ENCODE measurements at regions not wholly inside any gene's neighbourhood (a gene's known extent, or its start where the extent isn't known, plus 50 kb on each side); places are given as distances from the start of the nearest gene placed in this dataset.

GRCh38 chr20:41989935-41990635 lies 371.9 kb upstream of the CHD6 start:
- Histone ChIP-seq H3K4me3 (no peak overlapping the region), H3K4me1 (no peaks in the 10 kb centered on the region), H3K36me3 (no peaks in the 10 kb centered on the region), H3K27me3 (ENCODE audit: low read depth) (no peaks in the 10 kb centered on the region), H3K9me3 (no peaks in the 10 kb centered on the region), H3K27ac (no peak overlapping the region)
- DNase-seq (no peak), ATAC-seq (no peak)
- intact Hi-C loops (cut with DNase I), result no loop called here
- TF ChIP-seq, protein P1, sequence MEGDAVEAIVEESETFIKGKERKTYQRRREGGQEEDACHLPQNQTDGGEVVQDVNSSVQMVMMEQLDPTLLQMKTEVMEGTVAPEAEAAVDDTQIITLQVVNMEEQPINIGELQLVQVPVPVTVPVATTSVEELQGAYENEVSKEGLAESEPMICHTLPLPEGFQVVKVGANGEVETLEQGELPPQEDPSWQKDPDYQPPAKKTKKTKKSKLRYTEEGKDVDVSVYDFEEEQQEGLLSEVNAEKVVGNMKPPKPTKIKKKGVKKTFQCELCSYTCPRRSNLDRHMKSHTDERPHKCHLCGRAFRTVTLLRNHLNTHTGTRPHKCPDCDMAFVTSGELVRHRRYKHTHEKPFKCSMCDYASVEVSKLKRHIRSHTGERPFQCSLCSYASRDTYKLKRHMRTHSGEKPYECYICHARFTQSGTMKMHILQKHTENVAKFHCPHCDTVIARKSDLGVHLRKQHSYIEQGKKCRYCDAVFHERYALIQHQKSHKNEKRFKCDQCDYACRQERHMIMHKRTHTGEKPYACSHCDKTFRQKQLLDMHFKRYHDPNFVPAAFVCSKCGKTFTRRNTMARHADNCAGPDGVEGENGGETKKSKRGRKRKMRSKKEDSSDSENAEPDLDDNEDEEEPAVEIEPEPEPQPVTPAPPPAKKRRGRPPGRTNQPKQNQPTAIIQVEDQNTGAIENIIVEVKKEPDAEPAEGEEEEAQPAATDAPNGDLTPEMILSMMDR (IDR thresholded peaks at IDR 0.05), result no peak

DNA sequence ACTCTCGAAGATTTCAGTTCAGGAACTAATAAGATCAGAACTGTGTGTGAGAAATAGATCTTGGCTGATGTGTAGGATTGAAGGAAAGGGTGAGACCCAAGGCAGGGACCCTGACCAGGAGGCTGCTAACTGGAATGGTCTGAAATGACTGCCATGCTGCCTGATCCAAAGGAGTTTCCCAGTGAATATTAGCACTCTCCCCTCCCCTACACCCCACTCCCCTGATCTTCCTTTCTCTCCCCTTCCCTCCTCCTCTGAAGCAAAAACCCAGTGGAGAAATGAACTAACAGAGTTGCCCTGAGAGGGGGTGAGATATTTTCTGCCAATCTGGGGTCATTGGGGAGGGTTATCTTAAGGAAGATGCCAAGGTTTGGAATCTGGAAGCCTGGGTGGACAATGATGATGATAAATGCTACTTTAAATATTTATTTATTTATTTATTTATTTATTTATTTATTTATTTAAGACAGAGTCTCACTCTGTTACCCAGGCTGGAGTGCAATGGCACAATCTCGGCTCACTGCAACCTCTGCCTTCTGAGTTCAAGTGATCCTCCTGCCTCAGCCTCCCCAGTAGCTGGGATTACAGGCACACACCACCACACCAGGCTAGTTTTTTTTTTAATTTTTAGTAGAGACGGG lies 371.0 kb upstream of the CHD6 start:
- no peak for DNase-seq
- TF ChIP-seq, protein P1 (IDR thresholded peaks at IDR 0.05), result no peak
- no peaks in the 10 kb centered on the region for H3K36me3 ChIP-seq
- ATAC-seq, result no peak
- no peaks in the 10 kb centered on the region for H3K9me3 ChIP-seq
- intact Hi-C loops (cut with DNase I), result no loop called here
- no peak overlapping the region for H3K27ac ChIP-seq
- no peaks in the 10 kb centered on the region for H3K4me1 ChIP-seq
- H3K27me3 ChIP-seq (ENCODE audit: low read depth), result no peaks in the 10 kb centered on the region
- no peak overlapping the region for H3K4me3 ChIP-seq

DNA sequence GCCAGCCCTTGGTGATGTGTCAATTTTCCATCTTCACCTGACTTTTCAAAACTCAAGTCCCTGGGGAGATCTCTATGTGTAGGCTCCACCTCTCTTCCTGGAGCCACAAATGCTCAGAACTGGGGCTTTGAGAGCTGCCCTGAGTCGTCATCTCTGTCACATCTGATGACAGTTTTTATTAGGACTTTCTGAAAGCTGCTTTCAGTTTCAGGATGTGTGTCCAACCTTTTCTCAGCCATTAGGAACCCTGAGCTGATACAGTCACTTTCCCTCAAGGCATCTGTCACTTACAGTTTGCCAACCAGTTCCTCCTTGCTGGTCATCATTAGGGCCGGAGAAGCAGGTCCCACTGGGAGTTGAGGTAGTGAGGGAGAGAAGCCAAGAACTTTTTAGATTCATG lies 365.9 kb upstream of the CHD6 start:
- DNase-seq (no peak), ATAC-seq (no peak)
- Histone ChIP-seq H3K4me1 (no peaks in the 10 kb centered on the region), H3K27me3 (ENCODE audit: low read depth) (no peaks in the 10 kb centered on the region), H3K9me3 (no peaks in the 10 kb centered on the region), H3K4me3 (no peak overlapping the region), H3K36me3 (no peaks in the 10 kb centered on the region), H3K27ac (no peak overlapping the region)
- intact Hi-C loops (cut with DNase I), result no loop called here
- TF ChIP-seq, protein P1 (IDR thresholded peaks at IDR 0.05), result no peak

DNA sequence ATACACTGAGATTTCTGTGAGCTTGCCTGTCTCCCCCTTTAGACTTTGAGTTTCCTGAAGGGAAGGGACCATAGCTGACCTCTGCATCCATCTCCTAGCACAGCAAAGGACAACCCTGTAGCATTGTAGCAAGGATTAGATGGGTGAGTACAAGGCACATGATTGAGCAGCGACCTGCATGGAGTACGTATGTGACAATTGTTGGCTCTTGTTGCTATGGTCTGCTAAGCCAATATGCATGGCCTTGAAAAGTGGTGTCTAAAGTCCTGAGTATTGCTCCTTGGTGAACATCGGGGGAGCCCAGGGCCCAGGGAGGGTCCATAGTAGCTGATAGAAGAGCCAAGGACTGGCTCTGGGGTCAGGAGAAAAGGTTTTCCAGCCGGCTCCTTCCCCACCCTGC lies 365.0 kb upstream of the CHD6 start:
- H3K27ac ChIP-seq, result no peak overlapping the region
- H3K4me1 ChIP-seq, result no peaks in the 10 kb centered on the region
- ATAC-seq (no peak), DNase-seq (no peak)
- no peak overlapping the region for H3K4me3 ChIP-seq
- H3K36me3 ChIP-seq, result no peaks in the 10 kb centered on the region
- H3K27me3 ChIP-seq (ENCODE audit: low read depth), result no peaks in the 10 kb centered on the region
- intact Hi-C loops (cut with DNase I), result no loop called here
- no peaks in the 10 kb centered on the region for H3K9me3 ChIP-seq
- TF ChIP-seq, protein P1 (IDR thresholded peaks at IDR 0.05), result no peak

DNA sequence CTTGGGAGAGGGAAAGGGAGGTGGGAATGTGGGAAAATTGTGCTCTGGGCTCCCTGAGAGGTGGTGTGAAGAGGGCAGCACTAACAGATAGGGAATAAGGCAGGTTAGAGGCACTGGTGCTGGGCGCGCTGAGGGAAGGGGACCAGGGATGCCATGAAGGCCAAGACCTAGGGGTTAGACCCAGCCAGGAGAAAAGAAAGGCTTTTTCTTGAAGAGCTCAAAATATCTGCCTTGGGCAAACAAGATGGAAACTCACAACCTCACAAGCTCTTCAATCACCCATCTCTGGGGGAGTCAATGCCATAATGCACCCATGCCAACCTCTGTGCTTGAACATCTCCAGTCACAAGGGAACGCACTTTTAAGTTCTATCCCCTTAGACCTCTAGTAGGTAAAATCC lies 363.6 kb upstream of the CHD6 start:
- DNase-seq (no peak), ATAC-seq (no peak)
- intact Hi-C loops (cut with DNase I), result no loop called here
- H3K27me3 ChIP-seq (ENCODE audit: low read depth), result no peaks in the 10 kb centered on the region
- H3K4me3 ChIP-seq, result no peak overlapping the region
- H3K27ac ChIP-seq, result no peak overlapping the region
- H3K36me3 ChIP-seq, result no peaks in the 10 kb centered on the region
- TF ChIP-seq, protein P1 (IDR thresholded peaks at IDR 0.05), result no peak
- no peaks in the 10 kb centered on the region for H3K4me1 ChIP-seq
- no peaks in the 10 kb centered on the region for H3K9me3 ChIP-seq
